H4 (cell line): ENCODE measurements at regions not wholly inside any gene's neighbourhood (a gene's known extent, or its start where the extent isn't known, plus 50 kb on each side); places are given as distances from the start of the nearest gene placed in this dataset.

Source experiments
- DNase-seq: peaks from one replicate; pipeline ENCODE4 v3.0.0-alpha.2; 2015; ENCODE audit warnings: low spot score

GRCh38 chr5:82359272-82359671 is 81.1 kb upstream of the RPS23 start:
- DNase-seq: no peak

GRCh38 chr5:82358457-82358856 is 80.3 kb upstream of the RPS23 start:
- DNase-seq: no peak

- DNase-seq: peak; percentile 86
Measured at GRCh38 chr5:82356808-82357671, 78.9 kb upstream of the RPS23 start.

GRCh38 chr5:82356021-82356420 is 77.9 kb upstream of the RPS23 start:
- DNase-seq: no peak

GRCh38 chr5:82355496-82355895 is 77.3 kb upstream of the RPS23 start:
- no peak for DNase-seq

- DNase-seq: no peak
Measured at GRCh38 chr5:82355053-82355452, 76.9 kb upstream of the RPS23 start.

GRCh38 chr5:82354543-82354942 is 76.4 kb upstream of the RPS23 start:
- DNase-seq: no peak

- DNase-seq: no peak
Measured at GRCh38 chr5:82353522-82353921, 75.4 kb upstream of the RPS23 start.

- DNase-seq: no peak
Measured at GRCh38 chr5:82352146-82352791, 74.1 kb upstream of the RPS23 start.

- peak; percentile 78 for DNase-seq
Measured at GRCh38 chr5:82351754-82352145, 73.6 kb upstream of the RPS23 start.

GRCh38 chr5:82351297-82351696 is 73.1 kb upstream of the RPS23 start:
- DNase-seq: no peak

GRCh38 chr5:82349652-82350051 is 71.5 kb upstream of the RPS23 start:
- DNase-seq: peak; percentile 22

GRCh38 chr5:82348784-82349425 is 70.8 kb upstream of the RPS23 start:
- no peak for DNase-seq

- DNase-seq: peak; percentile 45
Measured at GRCh38 chr5:82347201-82347865, 69.2 kb upstream of the RPS23 start.

- DNase-seq: no peak
Measured at GRCh38 chr5:82346399-82347165, 68.4 kb upstream of the RPS23 start.

GRCh38 chr5:82345108-82345507 is 67.0 kb upstream of the RPS23 start:
- DNase-seq: no peak

GRCh38 chr5:82341325-82341724 is 63.2 kb upstream of the RPS23 start:
- DNase-seq: no peak

GRCh38 chr5:82340799-82341198 is 62.6 kb upstream of the RPS23 start:
- no peak for DNase-seq

- no peak for DNase-seq
Measured at GRCh38 chr5:82339792-82340191, 61.6 kb upstream of the RPS23 start.

GRCh38 chr5:82338771-82339373 is 60.7 kb upstream of the RPS23 start:
- DNase-seq: no peak

GRCh38 chr5:82336959-82337351 is 58.8 kb upstream of the RPS23 start:
- no peak for DNase-seq
